ENCODE measurements at regions not wholly inside any gene's neighbourhood (a gene's known extent, or its start where the extent isn't known, plus 50 kb on each side); places are given as distances from the start of the nearest gene placed in this dataset.
"Not testable (repeated sequence)": the region's sequence is repeated elsewhere in the genome, so short reads cannot be mapped to it uniquely, and the experiment has no call there.

DNA sequence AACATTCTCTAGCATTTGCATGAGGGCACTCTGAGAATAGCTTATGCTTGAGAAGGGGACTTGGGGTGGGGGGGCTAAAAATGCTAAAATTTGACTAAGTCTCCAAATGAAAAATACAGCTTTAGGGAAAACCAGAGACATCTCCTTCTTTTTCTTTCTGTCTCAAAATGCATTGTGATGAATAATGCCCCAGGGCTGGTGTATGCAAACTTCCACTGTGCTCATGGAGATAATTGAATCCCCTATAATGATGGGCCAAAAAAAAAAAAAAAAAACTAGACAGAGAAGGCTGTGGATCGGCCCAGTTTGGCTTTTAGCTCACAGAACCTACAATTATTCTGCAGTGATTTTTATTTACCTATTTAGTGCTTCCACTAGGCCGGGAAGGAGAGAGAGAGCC, 147.9 kb upstream of the RORA start:
- H2AFZ ChIP-seq (ENCODE audit: low read length, unreplicated experiment) = no peak overlapping the region
- H3K27me3 ChIP-seq (ENCODE audit: insufficient read depth, low read length) = no peaks in the 10 kb centered on the region
- H3K4me1 ChIP-seq (ENCODE audit: control insufficient read depth, insufficient read depth, low read length, unreplicated experiment) = no peaks in the 10 kb centered on the region
- H3K27ac ChIP-seq (ENCODE audit: low read depth, low read length) = no peak overlapping the region
- H3K79me2 ChIP-seq (ENCODE audit: control insufficient read depth, insufficient read depth, low read length, unreplicated experiment) = no peaks in the 10 kb centered on the region
- H3K4me3 ChIP-seq (ENCODE audit: low read depth, low read length) = no peak overlapping the region
- no peaks in the 10 kb centered on the region for H3K36me3 ChIP-seq (ENCODE audit: insufficient read depth, low read length)

DNA sequence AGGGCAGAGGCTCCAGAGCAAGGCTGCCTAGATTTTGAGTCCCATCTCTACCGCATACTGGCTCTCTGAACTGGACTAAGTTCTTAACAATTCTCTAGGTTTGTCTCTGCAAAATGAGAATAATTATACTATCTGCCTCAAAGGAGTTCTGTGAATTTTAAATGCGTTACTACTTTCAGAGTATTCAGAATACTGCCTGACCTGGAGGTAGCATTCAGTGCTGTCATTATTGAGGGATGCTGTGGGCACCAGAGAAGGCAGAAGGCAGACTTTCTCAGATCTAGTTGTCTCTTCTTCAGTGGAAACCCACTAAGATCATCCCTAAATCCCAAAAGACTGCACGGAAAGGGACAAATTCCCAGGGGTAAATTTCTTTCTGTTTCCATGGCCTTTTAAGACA, 147.4 kb upstream of the RORA start:
- Histone ChIP-seq H3K4me1 (ENCODE audit: control insufficient read depth, insufficient read depth, low read length, unreplicated experiment) (no peaks in the 10 kb centered on the region), H3K36me3 (ENCODE audit: insufficient read depth, low read length) (no peaks in the 10 kb centered on the region)

DNA sequence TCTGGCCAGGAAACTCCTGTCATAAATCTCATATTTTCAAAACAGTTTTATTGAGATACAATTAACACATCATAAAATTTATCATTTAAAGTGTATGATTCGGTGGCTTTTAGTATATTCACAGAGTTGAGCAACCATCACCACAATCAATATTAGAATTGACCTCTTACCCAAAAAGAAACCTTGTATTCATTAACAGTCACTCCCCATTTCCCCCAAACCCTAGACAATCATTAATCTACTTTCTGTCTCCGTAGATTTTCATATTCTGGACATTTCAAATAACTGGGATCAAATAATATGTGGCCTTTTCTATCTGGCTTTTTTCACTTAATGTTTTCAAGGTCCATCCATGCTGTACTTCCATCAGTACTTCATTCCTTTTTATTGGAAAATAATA, 145.7 kb upstream of the RORA start:
- Histone ChIP-seq H3K27me3 (ENCODE audit: insufficient read depth, low read length) (no peaks in the 10 kb centered on the region), H2AFZ (ENCODE audit: low read length, unreplicated experiment) (no peak overlapping the region), H3K4me1 (ENCODE audit: control insufficient read depth, insufficient read depth, low read length, unreplicated experiment) (no peaks in the 10 kb centered on the region), H3K4me3 (ENCODE audit: low read depth, low read length) (no peak overlapping the region), H3K27ac (ENCODE audit: low read depth, low read length) (no peak overlapping the region), H3K36me3 (ENCODE audit: insufficient read depth, low read length) (no peaks in the 10 kb centered on the region), H3K79me2 (ENCODE audit: control insufficient read depth, insufficient read depth, low read length, unreplicated experiment) (no peaks in the 10 kb centered on the region)

More for the DNA sequence above, 147.4 kb upstream of the RORA start:
- Histone ChIP-seq H3K4me3 (ENCODE audit: low read depth, low read length) (no peak overlapping the region), H3K27ac (ENCODE audit: low read depth, low read length) (no peak overlapping the region), H3K79me2 (ENCODE audit: control insufficient read depth, insufficient read depth, low read length, unreplicated experiment) (no peaks in the 10 kb centered on the region), H2AFZ (ENCODE audit: low read length, unreplicated experiment) (no peak overlapping the region), H3K27me3 (ENCODE audit: insufficient read depth, low read length) (no peaks in the 10 kb centered on the region)

DNA sequence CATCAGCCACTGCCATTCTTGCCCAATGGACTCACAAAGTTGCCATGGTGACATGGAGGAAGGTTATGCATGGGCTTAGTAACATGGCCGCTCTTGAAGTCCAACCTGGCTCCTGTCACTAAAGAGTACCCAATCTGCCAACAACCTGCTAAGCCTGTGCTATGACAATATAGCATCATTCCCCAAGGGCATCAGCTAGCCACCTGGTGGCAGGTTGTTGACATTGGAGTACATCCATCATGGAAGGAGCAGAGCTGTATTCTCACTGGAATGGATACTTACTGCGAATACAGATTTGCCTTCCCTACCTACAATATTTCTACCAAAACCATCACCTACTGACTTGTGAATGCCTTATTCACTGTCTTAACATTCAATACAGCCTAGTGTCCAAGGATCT, 138.9 kb upstream of the RORA start:
- no peak overlapping the region for H3K27ac ChIP-seq (ENCODE audit: low read depth, low read length)
- no peaks in the 10 kb centered on the region for H3K4me1 ChIP-seq (ENCODE audit: control insufficient read depth, insufficient read depth, low read length, unreplicated experiment)
- no peak overlapping the region for H3K4me3 ChIP-seq (ENCODE audit: low read depth, low read length)
- H3K79me2 ChIP-seq (ENCODE audit: control insufficient read depth, insufficient read depth, low read length, unreplicated experiment) = no peaks in the 10 kb centered on the region
- no peaks in the 10 kb centered on the region for H3K36me3 ChIP-seq (ENCODE audit: insufficient read depth, low read length)
- no peaks in the 10 kb centered on the region for H3K27me3 ChIP-seq (ENCODE audit: insufficient read depth, low read length)
- H2AFZ ChIP-seq (ENCODE audit: low read length, unreplicated experiment) = no peak overlapping the region

DNA sequence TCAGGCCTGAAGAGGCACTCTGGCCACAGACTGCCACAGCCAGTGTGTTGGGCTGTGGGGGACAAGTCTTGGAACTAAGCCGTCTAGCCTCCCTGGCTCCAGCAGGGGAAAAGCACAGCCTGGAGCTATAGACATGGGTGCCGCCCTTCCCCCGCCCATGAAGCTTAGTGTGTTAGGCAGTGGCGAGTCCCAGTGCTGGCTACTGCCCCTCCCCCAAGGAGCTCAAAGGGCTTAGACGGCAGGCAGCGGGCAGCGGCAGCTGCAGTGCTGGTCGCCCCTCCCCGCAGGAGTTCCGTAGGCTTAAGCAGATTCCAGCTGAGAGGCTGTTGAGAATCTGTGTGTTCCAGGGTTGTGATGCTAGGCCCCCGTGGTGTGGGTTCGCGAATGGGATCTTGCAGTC, 135.8 kb upstream of the RORA start:
- no peak overlapping the region for H3K27ac ChIP-seq (ENCODE audit: low read depth, low read length)
- no peak overlapping the region for H2AFZ ChIP-seq (ENCODE audit: low read length, unreplicated experiment)
- no peaks in the 10 kb centered on the region for H3K27me3 ChIP-seq (ENCODE audit: insufficient read depth, low read length)
- no peaks in the 10 kb centered on the region for H3K36me3 ChIP-seq (ENCODE audit: insufficient read depth, low read length)
- no peaks in the 10 kb centered on the region for H3K79me2 ChIP-seq (ENCODE audit: control insufficient read depth, insufficient read depth, low read length, unreplicated experiment)
- no peak overlapping the region for H3K4me3 ChIP-seq (ENCODE audit: low read depth, low read length)
- no peaks in the 10 kb centered on the region for H3K4me1 ChIP-seq (ENCODE audit: control insufficient read depth, insufficient read depth, low read length, unreplicated experiment)

DNA sequence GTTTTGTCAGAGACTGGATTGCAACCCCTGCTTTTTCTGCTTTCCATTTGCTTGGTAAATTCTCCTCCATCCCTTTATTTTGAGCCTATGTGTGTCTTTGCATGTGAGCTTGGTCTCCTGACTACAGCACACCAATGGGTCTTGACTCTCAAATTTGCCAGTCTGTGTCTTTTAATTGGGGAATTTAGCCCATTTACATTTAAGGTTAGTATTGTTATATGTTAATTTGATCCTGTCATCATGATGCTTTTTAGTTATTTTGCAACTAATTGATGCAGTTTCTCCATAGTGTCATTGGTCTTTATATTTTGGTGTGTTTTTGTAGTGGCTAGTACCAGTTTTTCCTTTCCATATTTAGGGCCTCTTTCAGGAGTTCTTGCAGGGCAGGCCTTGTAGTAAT, 133.8 kb upstream of the RORA start:
- not testable (repeated sequence) for H2AFZ ChIP-seq (ENCODE audit: low read length, unreplicated experiment); H3K27me3 ChIP-seq (ENCODE audit: insufficient read depth, low read length); H3K4me3 ChIP-seq (ENCODE audit: low read depth, low read length); H3K27ac ChIP-seq (ENCODE audit: low read depth, low read length); H3K36me3 ChIP-seq (ENCODE audit: insufficient read depth, low read length); H3K4me1 ChIP-seq (ENCODE audit: control insufficient read depth, insufficient read depth, low read length, unreplicated experiment); H3K79me2 ChIP-seq (ENCODE audit: control insufficient read depth, insufficient read depth, low read length, unreplicated experiment)

DNA sequence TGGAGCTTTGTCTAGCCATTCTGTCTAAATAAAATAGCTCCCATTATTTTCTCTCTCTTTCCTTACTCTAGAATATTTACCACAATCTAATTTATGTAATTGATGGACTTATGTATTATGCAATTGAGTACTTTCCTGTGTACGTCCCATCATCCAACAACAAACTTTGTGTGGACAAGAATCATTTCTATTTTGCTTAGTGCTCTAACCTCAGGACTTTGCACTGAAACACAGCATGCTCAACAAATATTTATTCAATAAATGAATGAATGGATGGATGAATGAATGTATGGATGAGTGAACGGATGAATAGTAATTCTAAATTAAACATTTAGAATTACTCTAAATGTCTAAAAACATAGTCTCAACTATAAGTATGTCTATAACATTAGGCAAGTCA, 115.2 kb upstream of the RORA start:
- Histone ChIP-seq H3K27me3 (ENCODE audit: insufficient read depth, low read length) (peaks cover 20% of the 10 kb centered on the region; the same call in 1 of the 2 replicates), H3K27ac (ENCODE audit: low read depth, low read length) (no peak overlapping the region), H3K4me3 (ENCODE audit: low read depth, low read length) (no peak overlapping the region), H3K4me1 (ENCODE audit: control insufficient read depth, insufficient read depth, low read length, unreplicated experiment) (no peaks in the 10 kb centered on the region), H2AFZ (ENCODE audit: low read length, unreplicated experiment) (no peak overlapping the region), H3K36me3 (ENCODE audit: insufficient read depth, low read length) (no peaks in the 10 kb centered on the region), H3K79me2 (ENCODE audit: control insufficient read depth, insufficient read depth, low read length, unreplicated experiment) (no peaks in the 10 kb centered on the region)

DNA sequence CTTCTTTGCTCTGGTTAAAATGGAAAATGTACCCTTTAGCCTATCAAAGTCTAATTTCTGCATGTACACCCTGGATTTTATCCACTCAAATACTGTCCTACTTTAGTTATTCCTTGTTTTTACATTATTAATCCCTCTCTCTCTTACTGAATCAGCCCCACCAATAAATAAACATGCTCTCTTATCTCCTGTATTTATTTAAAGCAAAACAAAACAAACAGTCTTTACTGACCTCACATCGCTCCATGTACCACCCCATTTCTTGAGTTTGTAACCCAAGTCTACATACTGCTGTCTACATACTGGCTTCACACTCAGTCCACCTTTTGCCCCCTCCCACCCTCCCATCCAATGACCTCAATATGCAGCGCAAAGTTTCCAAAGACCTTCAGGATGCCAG, 113.3 kb upstream of the RORA start:
- Histone ChIP-seq H3K79me2 (ENCODE audit: control insufficient read depth, insufficient read depth, low read length, unreplicated experiment) (no peaks in the 10 kb centered on the region), H3K4me1 (ENCODE audit: control insufficient read depth, insufficient read depth, low read length, unreplicated experiment) (no peaks in the 10 kb centered on the region), H3K36me3 (ENCODE audit: insufficient read depth, low read length) (no peaks in the 10 kb centered on the region), H3K27me3 (ENCODE audit: insufficient read depth, low read length) (peaks cover 30% of the 10 kb centered on the region; the same call in 1 of the 2 replicates), H3K27ac (ENCODE audit: low read depth, low read length) (no peak overlapping the region), H2AFZ (ENCODE audit: low read length, unreplicated experiment) (no peak overlapping the region), H3K4me3 (ENCODE audit: low read depth, low read length) (no peak overlapping the region)

DNA sequence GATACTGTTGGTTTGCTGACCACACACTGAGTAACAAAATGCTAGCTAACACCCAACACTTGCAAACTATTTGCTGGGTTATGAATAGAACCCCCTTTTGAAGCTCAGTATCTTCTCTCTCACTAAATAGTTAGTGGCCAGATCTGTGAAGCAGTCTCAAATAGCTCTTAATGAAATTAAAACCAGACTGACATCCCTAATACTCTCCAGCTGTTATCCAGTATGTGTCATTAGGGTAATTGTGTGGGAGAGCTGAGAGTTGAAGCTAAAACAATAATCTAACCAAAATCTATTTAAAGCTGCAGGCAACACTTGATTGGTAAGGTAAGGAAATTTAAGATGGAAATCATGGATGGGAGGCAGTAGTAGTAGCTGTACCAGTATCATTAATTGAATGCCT, 110.4 kb upstream of the RORA start:
- Histone ChIP-seq H3K79me2 (ENCODE audit: control insufficient read depth, insufficient read depth, low read length, unreplicated experiment) (no peaks in the 10 kb centered on the region), H3K4me3 (ENCODE audit: low read depth, low read length) (no peak overlapping the region), H3K27ac (ENCODE audit: low read depth, low read length) (no peak overlapping the region), H3K4me1 (ENCODE audit: control insufficient read depth, insufficient read depth, low read length, unreplicated experiment) (no peaks in the 10 kb centered on the region), H2AFZ (ENCODE audit: low read length, unreplicated experiment) (no peak overlapping the region), H3K36me3 (ENCODE audit: insufficient read depth, low read length) (no peaks in the 10 kb centered on the region), H3K27me3 (ENCODE audit: insufficient read depth, low read length) (peaks cover 35% of the 10 kb centered on the region; the same call in 1 of the 2 replicates)

DNA sequence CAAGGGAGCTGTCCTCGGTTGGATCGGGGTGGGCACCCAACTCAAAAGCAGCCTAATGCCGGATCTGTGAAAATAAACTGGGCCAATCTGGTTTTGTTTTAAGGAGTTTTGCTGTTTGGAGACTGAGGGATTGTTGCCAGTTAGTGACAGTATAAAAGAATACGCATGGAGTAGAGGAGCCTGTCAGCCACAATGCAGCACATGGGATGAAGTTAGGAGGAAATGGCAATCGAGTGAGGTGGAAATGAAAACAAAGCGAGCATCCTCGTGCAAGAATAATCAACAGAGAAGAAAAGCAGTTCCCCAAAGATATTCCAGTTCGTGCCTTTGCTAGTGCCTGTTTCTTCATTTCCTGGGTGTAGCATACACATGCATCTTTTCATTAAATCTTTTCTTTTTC, 108.4 kb upstream of the RORA start:
- Histone ChIP-seq H2AFZ (ENCODE audit: low read length, unreplicated experiment) (no peak overlapping the region), H3K4me3 (ENCODE audit: low read depth, low read length) (no peak overlapping the region), H3K36me3 (ENCODE audit: insufficient read depth, low read length) (no peaks in the 10 kb centered on the region), H3K79me2 (ENCODE audit: control insufficient read depth, insufficient read depth, low read length, unreplicated experiment) (no peaks in the 10 kb centered on the region), H3K4me1 (ENCODE audit: control insufficient read depth, insufficient read depth, low read length, unreplicated experiment) (no peaks in the 10 kb centered on the region), H3K27ac (ENCODE audit: low read depth, low read length) (no peak overlapping the region), H3K27me3 (ENCODE audit: insufficient read depth, low read length) (peaks cover 37% of the 10 kb centered on the region; the same call in 1 of the 2 replicates)

DNA sequence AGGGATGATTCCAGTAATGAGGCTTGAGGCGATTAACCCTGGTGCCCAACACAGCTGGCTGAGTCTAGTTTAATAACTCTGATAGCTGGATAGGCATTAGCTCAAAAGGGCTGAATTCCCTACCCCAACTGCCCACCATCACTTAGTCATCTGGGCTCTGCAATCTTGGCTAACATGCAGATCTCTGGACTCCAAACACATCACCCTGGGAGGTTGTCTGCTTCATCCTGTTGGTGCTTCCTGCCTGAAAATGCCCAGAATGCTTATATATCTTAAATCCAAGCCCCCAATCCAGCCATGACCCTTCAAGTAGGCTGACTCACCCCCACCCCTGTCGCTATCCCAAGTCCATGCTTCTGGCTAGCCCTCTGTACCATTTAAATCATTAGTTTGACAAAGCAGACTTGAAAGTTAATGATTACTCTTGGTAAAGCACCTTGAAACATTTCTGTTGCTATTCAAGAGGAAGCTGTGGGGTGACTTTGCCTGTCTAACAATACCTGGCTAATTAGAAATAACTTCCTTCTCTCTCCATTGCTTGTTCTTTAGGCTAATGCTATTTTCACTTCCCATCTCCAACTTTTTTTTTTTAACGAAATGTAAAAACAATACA, 107.0 kb upstream of the RORA start:
- H3K4me1 ChIP-seq (ENCODE audit: control insufficient read depth, insufficient read depth, low read length, unreplicated experiment) = no peaks in the 10 kb centered on the region
- H2AFZ ChIP-seq (ENCODE audit: low read length, unreplicated experiment) = no peak overlapping the region
- no peaks in the 10 kb centered on the region for H3K36me3 ChIP-seq (ENCODE audit: insufficient read depth, low read length)
- H3K4me3 ChIP-seq (ENCODE audit: low read depth, low read length) = no peak overlapping the region
- H3K79me2 ChIP-seq (ENCODE audit: control insufficient read depth, insufficient read depth, low read length, unreplicated experiment) = no peaks in the 10 kb centered on the region
- H3K27ac ChIP-seq (ENCODE audit: low read depth, low read length) = no peak overlapping the region
- peaks cover 42% of the 10 kb centered on the region; the same call in 1 of the 2 replicates for H3K27me3 ChIP-seq (ENCODE audit: insufficient read depth, low read length)

All from ACC112 (cell line).